ENCODE measurements at regions not wholly inside any gene's neighbourhood (a gene's known extent, or its start where the extent isn't known, plus 50 kb on each side); places are given as distances from the start of the nearest gene placed in this dataset.

DNA sequence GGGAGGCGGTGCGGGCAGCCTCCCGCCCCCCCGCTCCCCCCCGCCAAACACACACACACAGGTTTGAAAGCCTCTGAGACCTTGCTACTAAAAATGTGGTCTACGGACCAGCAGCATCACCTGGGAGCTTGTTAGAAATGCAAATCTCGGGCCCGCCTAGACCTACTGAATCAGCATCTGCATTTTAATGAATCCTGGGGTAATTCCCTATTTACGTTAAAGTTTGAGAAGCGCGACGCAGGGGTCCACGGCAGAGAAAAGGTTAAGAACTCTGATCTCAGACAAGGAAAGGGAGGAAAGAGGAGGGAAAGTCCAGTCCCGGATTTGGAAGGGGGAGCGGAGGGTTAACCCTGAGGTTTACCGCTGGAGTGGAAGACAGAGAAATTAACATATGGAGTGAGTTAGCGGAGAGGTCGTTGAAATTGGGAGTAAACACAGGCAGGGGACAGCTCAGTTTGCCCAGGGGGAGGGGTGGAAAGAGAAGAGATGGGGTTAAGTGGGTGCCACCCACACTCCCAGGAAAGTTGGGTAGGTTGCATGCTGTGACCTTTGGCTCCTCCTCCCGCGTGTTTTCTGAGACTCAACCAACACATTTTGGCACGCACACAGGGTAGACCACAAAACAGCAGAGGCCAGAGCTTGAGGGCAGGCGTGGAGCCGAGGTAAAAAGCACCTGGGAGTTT is 483.6 kb downstream of the BCOR start:
- TF ChIP-seq BHLHE40 (IDR thresholded peaks at IDR 0.05; ENCODE audit: low read depth, low read length): no peak
- TF ChIP-seq, protein P1, sequence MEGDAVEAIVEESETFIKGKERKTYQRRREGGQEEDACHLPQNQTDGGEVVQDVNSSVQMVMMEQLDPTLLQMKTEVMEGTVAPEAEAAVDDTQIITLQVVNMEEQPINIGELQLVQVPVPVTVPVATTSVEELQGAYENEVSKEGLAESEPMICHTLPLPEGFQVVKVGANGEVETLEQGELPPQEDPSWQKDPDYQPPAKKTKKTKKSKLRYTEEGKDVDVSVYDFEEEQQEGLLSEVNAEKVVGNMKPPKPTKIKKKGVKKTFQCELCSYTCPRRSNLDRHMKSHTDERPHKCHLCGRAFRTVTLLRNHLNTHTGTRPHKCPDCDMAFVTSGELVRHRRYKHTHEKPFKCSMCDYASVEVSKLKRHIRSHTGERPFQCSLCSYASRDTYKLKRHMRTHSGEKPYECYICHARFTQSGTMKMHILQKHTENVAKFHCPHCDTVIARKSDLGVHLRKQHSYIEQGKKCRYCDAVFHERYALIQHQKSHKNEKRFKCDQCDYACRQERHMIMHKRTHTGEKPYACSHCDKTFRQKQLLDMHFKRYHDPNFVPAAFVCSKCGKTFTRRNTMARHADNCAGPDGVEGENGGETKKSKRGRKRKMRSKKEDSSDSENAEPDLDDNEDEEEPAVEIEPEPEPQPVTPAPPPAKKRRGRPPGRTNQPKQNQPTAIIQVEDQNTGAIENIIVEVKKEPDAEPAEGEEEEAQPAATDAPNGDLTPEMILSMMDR (conservative IDR thresholded peaks at IDR 0.05; ENCODE audit: low read depth, low read length): no peak
- TF ChIP-seq POLR2A (IDR thresholded peaks at IDR 0.05; ENCODE audit: low read depth, low read length): no peak
- no peak for TF ChIP-seq RAD21 (IDR thresholded peaks at IDR 0.05; ENCODE audit: low read length)
- TF ChIP-seq, protein P2, sequence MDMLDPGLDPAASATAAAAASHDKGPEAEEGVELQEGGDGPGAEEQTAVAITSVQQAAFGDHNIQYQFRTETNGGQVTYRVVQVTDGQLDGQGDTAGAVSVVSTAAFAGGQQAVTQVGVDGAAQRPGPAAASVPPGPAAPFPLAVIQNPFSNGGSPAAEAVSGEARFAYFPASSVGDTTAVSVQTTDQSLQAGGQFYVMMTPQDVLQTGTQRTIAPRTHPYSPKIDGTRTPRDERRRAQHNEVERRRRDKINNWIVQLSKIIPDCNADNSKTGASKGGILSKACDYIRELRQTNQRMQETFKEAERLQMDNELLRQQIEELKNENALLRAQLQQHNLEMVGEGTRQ (IDR thresholded peaks at IDR 0.05; ENCODE audit: low read depth, low read length): no peak
- no peak for TF ChIP-seq RFX5 (IDR thresholded peaks at IDR 0.05; ENCODE audit: low read depth, low read length)
- TF ChIP-seq MAFK (IDR thresholded peaks at IDR 0.05; ENCODE audit: low read depth, low read length): no peak
- TF ChIP-seq RCOR1 (IDR thresholded peaks at IDR 0.05; ENCODE audit: insufficient replicate concordance, low read length): no peak
- TF ChIP-seq MXI1 (IDR thresholded peaks at IDR 0.05; ENCODE audit: borderline replicate concordance, low read depth, low read length): no peak
- no peak for TF ChIP-seq SMC3 (IDR thresholded peaks at IDR 0.05; ENCODE audit: low read depth, low read length)
- no peak for TF ChIP-seq CEBPB (IDR thresholded peaks at IDR 0.05; ENCODE audit: low read depth, low read length)

All from IMR-90 (cell line).